HG03064 (cell line): ENCODE measurements at regions not wholly inside any gene's neighbourhood (a gene's known extent, or its start where the extent isn't known, plus 50 kb on each side); places are given as distances from the start of the nearest gene placed in this dataset.

Experiments used
- ATAC-seq: cut with Tn5 transposase; IDR thresholded peaks from one replicate; pipeline ENCODE4 v1.9.1; 2021; ENCODE audit warnings: low read depth; ENCODE audit not compliant: unreplicated experiment

DNA sequence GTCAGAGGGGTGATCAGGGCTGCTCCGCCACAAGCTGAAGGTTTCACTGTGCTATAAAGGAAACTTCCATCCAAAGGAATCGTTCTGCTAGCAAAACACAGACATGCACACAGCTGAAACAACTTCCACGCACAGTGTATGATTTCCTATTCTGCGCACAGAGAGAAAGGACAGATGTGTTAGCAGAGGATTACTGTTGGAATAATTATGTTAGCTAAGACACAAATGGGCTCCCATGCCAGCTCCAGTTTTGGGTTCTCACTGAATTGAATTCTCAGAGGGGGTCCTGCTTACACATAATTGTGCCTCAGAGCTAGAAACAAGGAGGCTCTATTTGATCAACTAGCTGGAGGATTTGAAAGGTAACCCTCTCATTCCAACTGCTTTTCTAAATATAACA lies 352.4 kb downstream of the IRX2 start:
- ATAC-seq: no peak

DNA sequence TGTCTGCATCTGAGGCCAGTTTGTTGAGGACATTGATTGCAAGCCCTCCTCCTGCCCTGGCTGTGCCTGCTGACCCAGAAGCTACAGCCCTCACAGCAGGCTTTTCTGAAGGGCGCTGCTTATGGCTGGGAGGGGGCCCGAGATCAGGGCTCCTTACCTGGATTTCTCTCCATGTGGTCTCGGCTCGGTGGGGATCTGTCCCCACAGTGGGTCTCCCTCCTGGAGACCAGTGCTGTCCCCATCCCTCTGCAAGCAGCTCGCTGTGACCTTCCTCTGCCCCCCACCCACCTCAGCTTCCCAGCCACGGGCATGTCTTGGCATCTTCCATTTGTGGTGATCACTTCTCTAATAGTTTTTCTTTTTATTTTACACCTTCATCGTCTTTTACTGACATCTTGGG lies 357.9 kb downstream of the IRX2 start:
- ATAC-seq: no peak

DNA sequence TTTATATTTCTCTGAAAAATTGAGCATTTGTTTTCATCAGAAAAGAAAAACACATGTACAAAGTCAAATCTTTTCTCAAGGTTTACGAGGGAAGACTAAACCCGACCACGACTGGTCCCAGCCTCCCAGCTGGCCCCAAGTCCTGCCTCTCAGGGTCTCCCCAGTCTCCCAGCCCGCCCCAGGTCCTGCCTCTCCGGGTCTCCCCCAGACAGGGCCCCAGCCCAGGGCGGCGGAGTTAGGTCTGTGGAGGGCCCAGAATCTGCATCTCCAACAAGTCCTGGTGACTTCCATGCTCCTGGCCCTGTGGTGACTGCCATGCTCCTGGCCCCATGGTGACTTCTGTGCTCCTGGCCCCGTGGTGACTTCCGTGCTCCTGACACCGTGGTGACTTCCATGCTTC lies 359.9 kb downstream of the IRX2 start:
- no peak for ATAC-seq

DNA sequence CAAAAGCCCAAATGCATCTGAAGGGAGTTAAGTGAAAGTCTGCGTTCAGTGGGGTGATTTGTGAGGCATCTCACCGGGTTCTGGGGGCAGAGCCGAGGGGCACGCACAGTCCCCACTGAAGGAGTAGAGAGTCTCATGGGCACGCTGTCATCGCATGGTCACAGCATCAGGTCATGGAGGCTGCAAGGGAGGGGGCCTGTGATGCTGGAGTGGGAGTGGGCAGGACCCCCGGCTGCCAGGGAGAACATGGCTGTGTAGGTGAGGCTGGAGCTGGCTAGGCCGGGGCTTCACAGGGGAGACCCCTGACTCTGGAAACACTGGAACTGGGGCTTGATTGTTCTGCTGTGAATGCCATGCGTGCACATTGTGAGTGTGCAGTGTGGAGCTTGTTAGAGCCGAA lies 360.5 kb downstream of the IRX2 start:
- no peak for ATAC-seq

DNA sequence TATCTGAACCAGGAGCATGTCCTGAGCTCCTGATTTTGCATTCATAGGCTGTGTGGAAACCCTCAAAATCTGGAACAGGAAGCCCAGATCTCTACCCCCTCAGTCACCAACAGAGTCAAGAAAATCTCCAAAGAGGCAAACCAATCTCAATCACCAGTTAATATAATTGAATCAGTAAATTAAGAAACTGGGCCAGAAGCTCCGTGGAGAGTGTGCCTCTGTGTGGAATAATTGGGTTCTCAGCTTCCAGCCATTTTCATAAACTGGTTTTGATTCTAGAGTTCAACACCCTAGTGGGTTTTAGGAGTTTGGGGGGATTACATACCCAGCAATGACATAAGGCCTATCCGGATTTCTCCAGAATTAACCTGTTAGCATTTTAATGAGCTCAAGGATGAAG lies 362.9 kb downstream of the IRX2 start:
- no peak for ATAC-seq

DNA sequence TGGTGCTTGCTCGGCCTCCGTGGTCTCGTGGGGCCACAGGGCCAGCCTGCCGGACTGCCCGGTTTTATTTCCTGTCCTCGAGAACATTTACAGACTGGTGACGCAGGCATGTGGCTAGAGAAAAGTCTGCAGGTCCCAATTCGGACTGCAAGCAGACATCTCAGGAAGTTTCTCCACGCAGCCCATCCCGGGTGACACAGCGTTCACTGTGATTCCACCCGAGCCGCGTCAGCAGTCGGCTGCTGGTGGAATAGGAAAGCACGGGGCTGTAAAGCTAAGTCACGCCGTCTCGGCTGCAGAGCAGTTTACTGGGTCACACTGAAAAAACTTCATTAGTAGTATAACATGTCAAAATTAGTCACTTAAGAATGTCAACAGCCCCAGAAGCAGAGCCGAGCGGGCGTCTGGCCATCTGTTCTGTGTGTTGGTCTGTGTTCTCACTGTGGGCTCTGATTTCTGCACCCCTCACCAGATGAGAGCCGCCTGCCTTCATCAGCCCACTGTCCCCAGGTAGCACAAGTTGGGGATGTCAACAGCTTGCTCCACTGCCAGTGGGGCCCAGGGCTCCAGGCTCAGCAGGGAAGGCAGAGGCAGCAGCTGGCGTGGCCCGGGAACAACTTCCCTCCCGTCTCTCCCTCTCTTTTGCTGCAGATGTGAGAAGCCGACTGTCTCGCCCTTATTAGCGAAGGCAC lies 363.7 kb downstream of the IRX2 start:
- no peak for ATAC-seq

DNA sequence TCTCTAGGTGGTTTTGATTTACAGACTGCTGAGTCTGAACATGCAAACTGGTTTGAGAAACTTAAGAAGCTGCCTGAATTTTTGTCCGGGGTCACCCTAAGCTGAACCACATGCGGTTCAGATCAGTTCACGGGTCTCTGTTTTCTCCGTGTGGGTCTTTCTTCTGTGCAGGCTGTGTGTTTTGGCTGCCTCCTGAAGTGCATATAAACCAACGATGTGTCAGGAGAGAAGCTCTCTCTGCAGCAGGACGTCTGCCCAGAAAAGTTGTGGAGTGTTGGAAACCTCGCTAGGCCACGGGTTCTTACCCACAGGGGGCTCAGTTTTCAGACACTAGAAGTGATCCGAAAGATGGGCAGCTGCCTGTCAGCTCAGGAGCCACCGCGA lies 364.2 kb downstream of the IRX2 start:
- no peak for ATAC-seq

DNA sequence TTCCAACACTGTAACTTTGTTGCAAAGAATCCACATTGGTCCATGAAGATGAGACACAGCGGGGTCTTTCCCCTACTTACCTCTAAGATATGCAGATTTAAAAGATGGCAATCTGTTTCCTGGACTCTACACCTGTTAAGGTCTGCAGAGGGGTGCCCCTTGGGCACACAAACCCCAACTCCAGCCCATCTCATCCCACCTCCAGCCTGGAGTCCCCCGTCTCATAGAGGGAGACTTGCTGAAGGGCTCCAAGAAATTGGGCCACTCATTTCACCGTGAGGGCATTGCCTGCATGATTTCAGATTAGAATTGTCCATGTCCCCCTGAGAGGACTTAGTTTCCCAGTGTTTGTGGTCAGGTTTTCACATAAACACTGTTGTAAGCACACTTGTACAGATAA lies 365.7 kb downstream of the IRX2 start:
- ATAC-seq: no peak

DNA sequence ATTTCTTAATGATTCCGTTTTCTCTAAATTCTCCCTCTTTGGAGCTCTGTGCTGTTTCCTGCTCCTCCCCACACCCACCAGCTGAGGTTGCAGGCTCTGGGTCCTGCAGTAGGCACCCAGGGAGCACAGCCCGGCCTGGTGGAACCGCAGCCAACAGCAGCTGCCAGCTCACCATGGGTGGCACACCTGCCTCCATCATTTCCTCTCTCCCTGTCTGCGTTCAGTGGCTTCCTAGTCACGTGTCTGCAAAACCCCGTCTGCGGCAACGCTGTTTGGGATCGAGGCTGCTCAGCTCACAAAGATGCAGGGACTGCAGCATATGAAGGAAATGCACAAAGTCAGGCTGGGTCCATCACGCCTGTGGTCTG lies 367.8 kb downstream of the IRX2 start:
- no peak for ATAC-seq

DNA sequence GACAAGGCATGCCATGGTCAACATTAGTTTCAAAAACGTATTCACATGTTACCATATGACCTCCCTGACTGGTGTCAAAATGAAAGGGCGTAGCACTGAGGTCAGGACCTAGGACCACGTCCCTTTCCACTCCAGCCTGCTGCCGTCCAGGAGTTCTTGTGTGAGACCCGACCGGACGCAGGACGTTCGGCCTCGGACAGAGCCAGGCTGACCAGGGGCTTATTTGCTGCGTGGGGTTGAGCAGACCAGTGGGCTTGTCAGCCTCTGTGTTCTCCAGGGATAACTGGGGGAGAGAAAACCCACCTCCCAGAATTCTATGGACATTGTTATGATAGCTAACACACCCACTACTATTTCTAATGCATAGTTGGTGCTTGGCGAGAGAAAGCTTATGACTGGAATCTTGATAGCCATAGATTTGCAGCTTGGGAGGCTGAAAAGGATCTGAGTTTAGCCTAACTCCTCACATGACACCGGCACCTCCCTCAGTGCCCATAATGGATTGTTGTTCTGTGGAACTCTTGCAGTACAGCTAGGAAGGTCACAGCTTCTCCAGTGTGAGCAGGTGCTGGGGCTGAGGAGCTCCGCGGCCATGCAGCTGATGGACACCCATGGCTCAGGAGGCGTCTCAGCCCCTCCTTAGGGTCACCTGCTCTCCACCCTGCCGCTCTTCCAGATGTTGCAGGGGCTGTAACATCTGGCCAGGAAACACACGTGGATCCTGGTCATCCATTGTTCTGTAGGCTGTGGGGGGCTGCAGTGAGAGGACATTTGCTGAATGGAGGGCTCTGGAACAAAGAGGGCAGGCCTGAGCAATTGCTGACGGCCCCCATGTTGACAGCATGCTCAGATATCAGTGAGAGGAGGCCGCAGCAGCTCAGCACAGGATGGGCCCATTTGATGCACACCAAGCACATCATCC lies 368.4 kb downstream of the IRX2 start:
- no peak for ATAC-seq

DNA sequence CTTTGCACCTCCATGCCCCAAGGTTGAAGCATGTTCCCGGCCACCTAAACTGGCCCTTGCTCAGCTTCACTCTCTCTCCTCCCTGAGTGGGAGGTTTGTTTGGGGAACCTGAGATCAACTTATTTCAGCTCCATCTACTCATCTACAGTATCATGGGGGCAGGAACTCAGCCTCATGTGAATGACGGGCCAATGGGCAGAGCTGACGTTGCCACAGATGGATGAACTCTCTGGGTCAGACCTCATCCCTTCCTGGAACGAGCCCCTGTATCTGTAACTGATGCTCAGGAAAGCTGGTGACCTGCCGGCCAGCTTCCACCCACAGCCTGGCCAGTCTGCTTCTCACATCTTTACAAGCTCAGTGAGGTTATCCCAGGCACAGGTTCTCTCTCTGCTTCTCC lies 369.6 kb downstream of the IRX2 start:
- no peak for ATAC-seq

DNA sequence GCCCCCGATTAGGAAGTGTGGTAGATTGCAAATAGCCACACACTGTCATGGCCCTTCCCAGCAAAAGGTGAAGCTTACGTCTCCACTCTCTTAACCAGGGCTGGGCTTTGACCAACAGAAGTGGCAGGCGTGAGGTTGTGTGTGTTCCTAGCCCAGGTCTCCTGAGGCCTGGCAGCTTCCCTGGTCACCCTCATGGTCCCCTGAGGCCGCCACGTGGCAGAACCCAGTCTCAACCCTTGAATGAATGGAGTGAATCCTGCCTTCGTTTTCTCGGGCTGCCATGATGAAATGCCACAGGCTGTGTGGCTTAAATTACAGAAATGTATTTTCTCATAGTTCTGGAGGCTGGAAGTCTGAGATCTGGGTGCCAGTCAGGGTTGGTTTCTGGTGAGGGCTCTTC lies 370.4 kb downstream of the IRX2 start:
- no peak for ATAC-seq

DNA sequence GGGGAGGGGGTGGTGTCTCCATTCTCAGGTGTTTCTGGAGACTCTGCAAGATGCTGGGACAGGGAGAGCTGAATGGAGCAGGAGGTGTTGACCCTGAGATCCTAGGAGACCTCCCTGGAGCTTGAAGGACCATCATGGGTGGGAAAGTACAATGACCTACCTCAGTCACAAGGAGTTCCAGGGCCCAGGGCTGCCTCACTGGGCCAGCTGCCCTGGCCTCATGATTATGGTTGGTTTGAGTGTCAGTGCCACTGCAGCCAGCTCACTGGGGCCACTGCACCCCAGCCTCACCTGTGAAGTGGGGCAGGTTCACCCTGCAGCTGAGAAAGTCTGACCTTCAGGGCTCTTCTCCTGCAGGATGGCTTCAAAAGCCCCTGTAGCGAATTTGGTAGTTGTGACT lies 372.5 kb downstream of the IRX2 start:
- no peak for ATAC-seq

DNA sequence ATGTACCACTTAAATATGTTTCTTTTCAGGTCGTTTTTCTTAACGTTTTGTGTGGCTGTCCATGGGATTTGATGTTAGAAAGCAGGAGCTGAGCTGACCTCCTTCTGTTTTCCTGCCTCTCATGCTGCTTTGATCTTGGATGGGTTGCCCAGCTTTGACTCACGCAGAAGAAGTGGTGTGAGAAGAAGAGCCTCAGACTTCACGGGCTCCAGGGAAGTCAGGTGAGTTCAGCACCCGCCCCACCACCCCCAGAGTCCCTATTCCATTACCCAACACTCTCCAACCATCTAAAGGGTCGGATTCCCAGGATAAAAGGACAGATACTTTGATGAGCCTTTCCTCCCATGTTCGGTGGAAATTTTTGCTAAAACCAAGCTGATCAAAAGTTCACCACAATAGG lies 373.4 kb downstream of the IRX2 start:
- ATAC-seq: no peak

DNA sequence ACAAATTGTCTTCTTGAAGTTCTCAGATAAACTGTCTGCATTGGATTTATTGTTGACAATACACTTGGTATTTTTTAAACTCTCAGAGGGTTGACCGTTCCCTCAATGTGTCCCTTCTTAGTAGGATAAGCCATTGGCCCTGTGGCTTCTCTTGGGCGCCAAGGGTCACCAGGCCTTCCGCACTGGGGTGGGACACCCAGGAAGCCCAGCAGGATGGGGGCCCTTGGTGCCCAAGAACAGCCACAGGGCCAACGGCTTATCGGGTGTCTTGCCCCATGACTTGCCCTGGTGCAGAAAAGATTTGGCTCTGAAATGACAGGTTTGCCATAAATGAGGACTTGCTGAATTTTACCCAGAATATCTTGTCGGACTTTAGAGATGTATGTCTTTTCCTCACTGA lies 375.0 kb downstream of the IRX2 start:
- ATAC-seq: no peak

DNA sequence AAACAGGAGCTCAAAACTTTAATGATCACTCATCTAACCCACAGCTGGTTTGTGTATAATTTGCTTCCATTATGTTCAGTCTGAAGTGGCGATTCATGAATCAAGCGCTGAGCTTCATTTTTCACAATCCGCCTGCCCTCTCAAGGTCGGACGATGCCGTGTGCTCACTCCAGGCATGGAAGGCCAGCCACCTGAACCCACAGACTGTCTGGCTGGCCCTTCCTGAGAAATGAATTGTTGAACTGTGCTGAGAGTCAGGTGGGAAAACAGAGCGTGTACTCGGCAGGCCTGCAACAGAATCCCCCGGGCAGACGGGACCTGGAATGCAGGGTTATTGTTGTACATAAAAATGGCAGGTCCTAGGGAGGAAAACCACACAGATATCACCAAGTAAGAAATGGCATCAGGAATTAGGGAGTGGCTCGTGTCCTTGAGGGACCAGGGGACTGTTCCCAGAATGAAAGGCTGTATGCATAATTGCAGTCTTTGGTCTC lies 375.7 kb downstream of the IRX2 start:
- ATAC-seq: no peak

DNA sequence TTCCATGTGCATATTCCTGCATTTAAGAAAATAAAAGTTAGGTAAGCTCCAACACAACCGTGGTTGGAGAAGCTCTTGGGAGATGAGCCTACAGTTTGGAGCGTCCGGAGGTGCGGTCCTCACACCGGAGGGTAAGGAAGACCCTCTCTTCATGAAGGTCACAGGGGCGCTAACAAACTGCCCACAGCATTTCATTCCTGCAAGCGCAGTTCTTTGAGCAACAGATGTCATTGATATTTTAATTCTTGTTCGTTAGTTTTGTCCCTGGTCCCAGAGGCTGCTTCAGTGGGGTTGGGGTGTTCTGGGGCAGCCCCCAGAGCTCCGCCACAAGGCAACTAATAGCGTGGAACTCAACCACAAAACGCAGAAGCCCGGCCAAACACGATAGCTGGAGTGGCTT lies 376.2 kb downstream of the IRX2 start:
- ATAC-seq: no peak

DNA sequence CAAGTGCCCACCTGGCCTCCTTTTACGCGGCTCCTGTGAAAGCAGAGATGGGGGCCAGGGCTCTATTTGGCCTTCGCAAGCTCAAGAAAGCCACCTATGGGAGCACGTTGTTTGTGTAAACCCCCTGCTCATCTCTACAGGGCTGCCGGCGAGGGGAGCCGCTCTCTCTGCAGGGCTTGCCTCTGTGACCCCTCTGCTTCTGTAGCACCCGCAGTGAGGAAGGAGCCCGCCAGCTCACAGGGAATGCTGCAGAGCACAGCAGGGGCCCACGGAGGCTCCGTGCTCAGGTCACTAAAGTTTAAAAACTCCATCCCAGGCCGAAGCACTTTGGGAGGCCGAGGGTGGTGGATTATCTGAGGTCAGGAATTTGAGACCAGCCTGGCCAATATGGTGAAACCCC lies 376.8 kb downstream of the IRX2 start:
- no peak for ATAC-seq

DNA sequence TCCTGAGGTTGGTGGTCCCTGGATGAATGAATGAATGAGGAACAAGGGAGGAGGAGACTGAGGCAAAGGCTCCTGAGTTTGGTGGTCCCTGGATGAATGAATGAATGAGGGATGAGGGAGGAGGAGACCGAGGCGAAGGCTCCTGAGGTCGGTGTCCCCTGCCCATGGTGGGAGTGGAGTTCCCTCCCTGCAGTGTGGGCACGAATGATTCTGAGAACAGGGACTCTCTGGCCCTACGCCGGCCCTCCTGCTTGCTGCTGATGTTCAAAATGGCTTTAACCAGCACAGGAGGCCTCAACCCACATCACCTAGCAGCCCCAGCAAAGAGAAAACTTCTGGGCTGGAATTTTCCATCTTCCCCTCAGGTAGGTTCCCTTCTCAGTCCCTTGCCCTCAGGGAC lies 377.8 kb downstream of the IRX2 start:
- ATAC-seq: no peak

DNA sequence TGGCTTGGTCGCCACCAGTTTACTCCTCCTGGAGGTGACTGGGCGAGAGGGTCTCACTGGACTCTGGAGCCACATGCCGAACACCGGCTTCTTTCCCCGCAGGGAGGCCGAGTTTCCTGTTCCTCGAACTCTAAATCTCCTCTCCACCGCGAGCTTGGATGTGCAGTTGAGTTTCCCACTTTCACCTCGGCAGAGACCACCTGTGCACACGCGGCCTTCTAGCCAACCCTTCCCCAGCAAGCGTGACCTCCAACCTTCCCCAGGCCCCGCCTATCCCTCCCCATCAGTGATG lies 380.1 kb downstream of the IRX2 start:
- ATAC-seq: no peak

DNA sequence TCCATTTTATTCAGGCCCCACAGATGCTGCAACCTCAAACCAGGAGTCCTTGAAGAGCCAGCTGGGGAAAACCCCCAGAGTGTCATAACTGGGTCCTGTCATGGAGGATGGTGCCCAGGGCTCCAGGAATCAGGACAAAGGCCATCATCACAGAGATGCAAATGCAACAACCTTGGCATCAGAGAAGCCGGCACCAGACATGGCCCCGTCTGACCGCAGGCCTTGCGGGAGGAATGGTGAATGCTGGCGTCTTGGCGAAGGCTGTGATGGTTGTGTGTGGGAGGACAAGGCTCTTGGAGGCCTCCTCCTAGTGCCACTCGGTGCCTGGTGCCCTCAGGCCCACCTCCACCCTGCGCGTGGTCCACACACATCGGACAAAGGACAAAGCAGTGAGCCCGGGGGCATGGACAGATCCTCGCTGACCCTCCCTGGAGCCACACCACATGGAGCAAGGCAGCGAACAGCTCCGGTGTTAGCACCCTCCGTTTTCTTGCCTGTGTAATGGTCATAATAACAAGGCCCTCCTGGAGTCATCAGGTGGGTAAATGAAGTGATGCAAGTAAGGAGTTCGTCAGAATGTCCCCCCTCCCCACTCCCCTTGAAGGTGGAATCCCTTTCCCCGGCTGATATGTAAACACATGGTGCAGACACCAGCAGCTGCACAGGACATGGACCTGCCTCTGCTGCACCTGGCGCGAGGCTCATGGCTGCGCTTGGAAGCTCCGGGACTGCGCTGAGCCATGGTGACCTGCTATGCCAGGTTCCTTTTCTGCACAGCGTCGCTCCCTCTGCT lies 380.7 kb downstream of the IRX2 start:
- ATAC-seq: no peak

DNA sequence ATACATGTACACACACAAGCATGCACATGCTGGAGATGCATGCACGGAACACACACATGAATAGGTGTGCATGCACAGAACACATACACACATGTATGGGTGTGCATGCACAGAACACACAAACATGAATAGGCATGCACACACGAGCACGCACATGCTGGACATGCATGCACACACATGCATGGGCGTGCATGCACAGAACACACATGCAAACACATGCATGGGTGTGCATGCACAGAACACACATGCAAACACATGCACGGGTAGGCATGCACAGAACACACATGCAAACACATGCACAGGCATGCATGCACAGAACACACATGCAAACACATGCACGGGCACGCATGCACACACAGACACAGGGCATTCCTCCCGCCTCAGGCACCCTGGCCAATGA lies 382.3 kb downstream of the IRX2 start:
- ATAC-seq: no peak
